Activated naive CD8-positive, alpha-beta T cell (primary cell): ENCODE measurements at regions not wholly inside any gene's neighbourhood (a gene's known extent, or its start where the extent isn't known, plus 50 kb on each side); places are given as distances from the start of the nearest gene placed in this dataset.

ENCODE experiments used
- H3K27ac Mint-ChIP-seq: one replicate; pipeline ENCODE4 v1.8.0; 2021; ENCODE audit warnings: mixed read lengths
- H3K27me3 Mint-ChIP-seq: one replicate; pipeline ENCODE4 v1.8.0; 2021; ENCODE audit warnings: mixed read lengths
- H3K36me3 Mint-ChIP-seq: one replicate; pipeline ENCODE4 v1.8.0; 2021; ENCODE audit warnings: mixed read lengths
- H3K4me1 Mint-ChIP-seq: one replicate; pipeline ENCODE4 v1.8.0; 2021; ENCODE audit warnings: low read depth, mixed read lengths
- H3K4me3 Mint-ChIP-seq: one replicate; pipeline ENCODE4 v1.8.0; 2021; ENCODE audit warnings: mild to moderate bottlenecking, mixed read lengths
- H3K9me3 Mint-ChIP-seq: one replicate; pipeline ENCODE4 v1.8.0; 2021; ENCODE audit warnings: low read depth, mixed read lengths

DNA sequence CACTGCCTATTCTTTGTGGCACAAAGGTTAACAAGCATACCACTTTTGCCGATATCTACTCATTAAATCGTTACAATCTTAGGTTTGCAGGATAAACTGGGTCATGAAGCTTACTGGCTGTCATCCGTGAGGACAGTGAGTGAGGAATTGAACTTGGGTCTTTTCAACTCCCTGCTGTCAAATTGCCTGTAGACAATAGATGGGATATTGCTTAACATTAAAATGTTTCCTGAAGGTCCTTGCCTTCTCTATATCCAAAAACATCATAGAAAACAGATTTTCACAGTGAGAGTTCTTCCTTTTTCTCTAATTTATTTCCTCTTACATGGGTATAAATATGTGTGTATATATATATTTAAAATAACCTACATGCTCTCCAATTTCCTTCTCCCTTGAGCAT, 257.8 kb downstream of the LMO4 start:
- Mint-ChIP-seq H3K27me3 (no peaks in the 10 kb centered on the region), H3K4me1 (no peaks in the 10 kb centered on the region), H3K36me3 (no peaks in the 10 kb centered on the region), H3K4me3 (no peak overlapping the region), H3K27ac (no peak overlapping the region), H3K9me3 (no peaks in the 10 kb centered on the region)

DNA sequence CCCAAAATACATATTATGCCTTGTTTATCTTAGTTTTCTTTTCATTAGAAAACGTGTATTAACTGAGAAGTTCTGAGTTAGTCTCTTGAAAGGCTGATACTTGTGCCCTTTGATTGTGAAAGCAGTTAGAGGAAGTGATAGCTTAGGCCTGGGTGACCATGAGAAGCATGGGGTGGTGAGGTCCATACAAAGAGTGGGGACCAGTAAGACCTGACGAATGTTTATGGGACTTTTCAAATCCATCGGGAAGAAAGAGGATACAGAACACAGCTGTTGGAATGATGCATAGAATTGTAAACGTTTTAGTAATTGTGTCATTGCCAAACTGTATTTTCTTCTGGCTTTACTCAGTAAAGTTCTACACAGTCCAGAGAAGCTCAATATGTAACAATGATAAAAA, 259.8 kb downstream of the LMO4 start:
- no peaks in the 10 kb centered on the region for H3K4me1 Mint-ChIP-seq
- no peak overlapping the region for H3K27ac Mint-ChIP-seq
- H3K27me3 Mint-ChIP-seq, result no peaks in the 10 kb centered on the region
- no peaks in the 10 kb centered on the region for H3K36me3 Mint-ChIP-seq
- H3K9me3 Mint-ChIP-seq, result no peaks in the 10 kb centered on the region
- no peak overlapping the region for H3K4me3 Mint-ChIP-seq

DNA sequence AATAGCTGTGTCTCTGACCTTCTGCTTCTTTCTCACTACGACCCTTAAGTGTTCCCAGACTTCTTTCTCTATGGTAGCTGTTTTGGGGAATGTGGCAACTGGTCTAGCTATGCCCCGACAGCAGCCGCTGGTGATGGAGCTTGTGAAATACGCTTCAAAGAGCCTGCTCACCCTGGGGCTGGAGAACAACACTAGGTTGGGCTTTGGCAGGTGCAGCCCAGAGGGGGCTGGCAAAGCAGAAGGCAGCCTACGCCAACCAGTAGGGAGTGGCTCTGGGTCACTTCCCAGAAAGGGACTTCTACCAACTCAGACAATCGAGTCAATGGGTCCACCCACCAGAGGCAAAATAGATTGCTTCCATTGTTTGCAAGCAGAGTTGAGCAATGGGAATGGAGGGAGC, 262.8 kb downstream of the LMO4 start:
- Mint-ChIP-seq H3K4me1 (no peaks in the 10 kb centered on the region), H3K9me3 (no peaks in the 10 kb centered on the region), H3K36me3 (no peaks in the 10 kb centered on the region), H3K27me3 (peaks cover 3% of the 10 kb centered on the region), H3K27ac (no peak overlapping the region), H3K4me3 (no peak overlapping the region)

DNA sequence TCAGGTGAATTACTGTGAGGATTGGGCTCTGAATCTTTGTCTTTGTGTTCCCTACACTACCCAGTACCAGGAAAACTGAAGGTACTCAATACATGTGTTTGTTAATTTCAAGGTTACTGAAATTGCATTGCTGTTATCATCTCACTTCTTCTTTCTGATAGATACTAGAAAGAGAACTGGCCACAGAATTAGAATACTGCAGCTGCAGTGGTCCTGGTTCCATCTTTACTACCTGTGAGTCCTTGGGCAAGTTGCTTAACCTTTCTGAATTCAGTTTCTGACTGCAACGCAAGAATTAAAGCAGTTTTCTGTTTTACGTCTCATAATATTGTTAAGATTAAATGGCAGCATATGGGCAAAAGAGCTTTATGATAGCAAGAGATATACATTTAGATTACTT, 263.5 kb downstream of the LMO4 start:
- no peaks in the 10 kb centered on the region for H3K36me3 Mint-ChIP-seq
- H3K9me3 Mint-ChIP-seq, result no peaks in the 10 kb centered on the region
- no peak overlapping the region for H3K27ac Mint-ChIP-seq
- no peak overlapping the region for H3K4me3 Mint-ChIP-seq
- peaks cover 3% of the 10 kb centered on the region for H3K27me3 Mint-ChIP-seq
- H3K4me1 Mint-ChIP-seq, result no peaks in the 10 kb centered on the region

DNA sequence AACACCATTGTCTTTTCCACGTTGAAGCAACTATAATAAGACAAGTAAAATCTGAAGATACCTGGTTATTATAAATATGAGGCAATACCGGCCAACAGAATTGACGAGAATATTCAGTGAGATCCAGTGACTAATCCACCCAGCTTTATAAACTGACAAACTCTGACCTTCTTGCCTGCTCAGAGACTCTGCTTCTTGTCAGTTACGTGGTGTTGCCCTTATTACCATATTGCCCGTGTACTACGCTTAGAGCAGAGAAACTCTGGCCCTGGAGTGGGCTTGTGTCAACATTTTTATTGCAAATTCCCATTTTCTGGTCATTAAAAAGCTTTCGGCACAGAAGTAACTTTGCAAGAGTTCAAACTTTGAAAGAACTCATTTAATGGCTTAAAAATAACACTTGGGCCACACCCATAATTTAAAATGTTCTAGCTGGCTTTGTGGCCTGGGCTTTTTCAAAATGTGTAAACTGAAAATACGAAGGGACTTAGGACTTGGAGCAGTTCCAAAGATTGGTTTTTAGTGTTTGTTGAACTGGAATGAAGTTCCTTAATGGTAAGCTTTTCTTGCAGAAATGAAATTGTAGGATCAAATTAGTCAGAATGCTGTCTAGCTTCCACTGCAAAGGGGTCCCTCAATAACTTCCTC, 266.2 kb downstream of the LMO4 start:
- H3K36me3 Mint-ChIP-seq, result no peaks in the 10 kb centered on the region
- no peak overlapping the region for H3K27ac Mint-ChIP-seq
- no peaks in the 10 kb centered on the region for H3K9me3 Mint-ChIP-seq
- no peaks in the 10 kb centered on the region for H3K4me1 Mint-ChIP-seq
- no peak overlapping the region for H3K4me3 Mint-ChIP-seq
- H3K27me3 Mint-ChIP-seq, result peaks cover 3% of the 10 kb centered on the region

DNA sequence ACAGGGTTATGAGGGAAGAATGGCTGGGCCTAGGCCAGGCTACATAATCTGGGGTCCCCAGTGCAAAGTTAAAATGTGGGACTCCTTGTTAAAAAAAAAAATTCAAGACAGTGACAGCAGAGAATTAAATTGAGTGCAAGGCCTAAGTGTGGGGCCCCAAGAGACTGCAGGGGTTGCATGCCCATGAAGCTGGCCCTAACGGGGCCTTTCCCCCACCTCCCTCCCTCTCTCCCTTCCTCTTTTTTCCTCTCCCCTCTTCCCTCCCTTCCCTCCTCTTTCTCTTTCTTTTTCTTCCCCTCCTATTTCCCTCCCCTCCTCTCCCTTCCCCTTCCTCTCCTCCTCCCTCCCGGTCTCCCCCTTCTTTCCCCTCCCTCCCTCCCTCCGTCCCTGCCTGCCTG, 266.7 kb downstream of the LMO4 start:
- no peak overlapping the region for H3K4me3 Mint-ChIP-seq
- H3K27me3 Mint-ChIP-seq, result peaks cover 3% of the 10 kb centered on the region
- no peak overlapping the region for H3K27ac Mint-ChIP-seq
- no peaks in the 10 kb centered on the region for H3K9me3 Mint-ChIP-seq
- H3K36me3 Mint-ChIP-seq, result no peaks in the 10 kb centered on the region
- no peaks in the 10 kb centered on the region for H3K4me1 Mint-ChIP-seq

DNA sequence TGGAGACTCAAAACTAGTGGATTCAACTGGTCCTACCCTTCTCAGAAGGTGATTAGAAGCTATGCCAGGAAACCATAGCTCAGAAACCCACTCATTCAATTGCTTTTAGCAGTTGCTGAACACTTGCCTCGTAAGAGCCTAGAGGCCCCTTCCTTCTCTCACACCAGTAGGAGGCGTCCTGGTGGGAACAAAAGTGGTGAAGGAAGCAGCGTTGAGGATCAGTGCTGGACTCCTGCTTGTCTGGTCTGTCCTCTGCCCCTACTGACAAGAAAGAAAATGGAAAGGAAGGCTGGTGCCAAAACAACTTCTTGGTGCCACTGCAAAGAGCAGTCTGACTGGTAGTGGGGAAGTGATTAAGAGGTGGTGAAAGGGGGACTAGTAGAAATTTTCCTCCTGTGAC, 269.7 kb downstream of the LMO4 start:
- Mint-ChIP-seq H3K27ac (no peak overlapping the region), H3K9me3 (no peaks in the 10 kb centered on the region), H3K36me3 (no peaks in the 10 kb centered on the region), H3K27me3 (peaks cover 6% of the 10 kb centered on the region), H3K4me3 (no peak overlapping the region), H3K4me1 (no peaks in the 10 kb centered on the region)

DNA sequence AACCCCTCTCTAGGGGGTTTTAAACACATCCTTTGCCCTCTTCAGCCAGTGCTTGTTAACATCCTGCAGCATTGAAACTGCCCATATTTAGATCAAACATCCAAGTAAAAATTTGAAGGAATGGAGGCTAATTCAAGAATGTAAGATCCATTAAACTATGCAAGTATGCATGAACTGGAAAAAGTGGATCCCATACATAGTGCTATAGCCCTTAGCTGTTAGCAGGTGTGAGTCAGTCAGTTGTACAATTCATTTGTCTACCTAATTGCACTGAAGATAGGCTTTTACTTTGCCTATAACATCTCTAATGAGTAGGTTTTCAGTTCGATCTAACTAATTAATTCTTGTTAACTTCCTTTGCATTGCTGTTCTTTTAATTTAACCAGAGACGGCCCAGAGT, 270.9 kb downstream of the LMO4 start:
- Mint-ChIP-seq H3K4me1 (no peaks in the 10 kb centered on the region), H3K36me3 (no peaks in the 10 kb centered on the region), H3K27ac (no peak overlapping the region), H3K27me3 (peaks cover 3% of the 10 kb centered on the region), H3K4me3 (no peak overlapping the region), H3K9me3 (no peaks in the 10 kb centered on the region)

DNA sequence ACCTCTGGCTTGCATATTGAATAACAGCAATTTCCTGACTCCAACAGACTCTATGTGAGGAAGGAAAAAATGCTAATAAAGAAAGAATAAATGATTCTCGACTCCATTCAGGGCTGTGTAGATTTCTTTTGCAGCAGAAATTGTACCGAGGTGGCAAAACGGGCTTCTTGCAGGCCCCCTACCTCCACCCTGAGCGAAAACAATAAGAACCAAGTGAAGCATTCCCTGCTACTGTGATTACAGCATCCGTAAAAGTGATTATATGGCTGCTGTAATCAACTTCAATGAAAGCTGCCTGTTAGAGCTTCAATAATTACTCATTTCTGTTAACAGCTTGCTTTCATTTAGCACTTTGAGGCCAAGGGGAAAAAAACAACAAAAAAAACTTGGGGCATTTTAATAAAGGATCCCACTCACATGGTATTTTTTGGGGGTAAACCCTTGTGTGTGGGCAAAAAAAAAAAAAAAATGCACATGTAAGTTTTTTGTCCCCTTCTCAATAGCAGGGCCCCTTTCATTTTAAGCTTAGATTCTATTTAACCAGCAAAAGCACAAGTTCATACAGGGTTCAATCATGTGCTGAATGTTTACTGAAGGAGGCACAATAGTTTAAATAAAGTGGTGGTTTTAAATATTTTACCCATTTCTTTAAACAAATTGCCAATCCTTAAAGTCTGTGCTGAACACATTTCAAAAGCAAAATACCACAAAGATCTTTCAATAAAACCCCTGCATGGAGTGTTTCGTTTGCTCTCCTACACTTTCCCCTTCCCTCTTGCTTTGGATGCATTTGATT, 271.6 kb downstream of the LMO4 start:
- Mint-ChIP-seq H3K27me3 (peaks cover 3% of the 10 kb centered on the region), H3K4me1 (no peaks in the 10 kb centered on the region), H3K9me3 (no peaks in the 10 kb centered on the region), H3K36me3 (no peaks in the 10 kb centered on the region), H3K27ac (no peak overlapping the region), H3K4me3 (no peak overlapping the region)

DNA sequence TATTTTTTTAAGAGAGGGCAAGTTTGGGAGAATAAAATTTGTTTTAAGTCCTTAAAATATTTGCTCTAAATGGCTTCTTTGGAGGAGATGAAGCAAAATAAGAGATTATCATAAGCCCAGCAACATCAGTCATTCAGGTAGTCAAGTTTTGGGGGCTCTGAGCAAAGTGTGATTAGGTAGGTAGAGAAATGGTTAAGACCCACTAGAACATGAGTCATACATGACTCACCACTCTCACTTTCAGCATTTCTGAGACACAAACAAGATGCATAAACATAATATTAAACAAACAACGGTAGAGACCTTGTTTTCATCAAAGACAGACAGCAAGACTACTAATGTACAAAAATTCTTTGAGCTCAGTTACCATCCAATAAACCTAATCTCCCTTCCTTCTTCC, 272.2 kb downstream of the LMO4 start:
- Mint-ChIP-seq H3K27ac (no peak overlapping the region), H3K27me3 (peaks cover 3% of the 10 kb centered on the region), H3K4me3 (no peak overlapping the region), H3K9me3 (no peaks in the 10 kb centered on the region), H3K4me1 (no peaks in the 10 kb centered on the region), H3K36me3 (no peaks in the 10 kb centered on the region)

DNA sequence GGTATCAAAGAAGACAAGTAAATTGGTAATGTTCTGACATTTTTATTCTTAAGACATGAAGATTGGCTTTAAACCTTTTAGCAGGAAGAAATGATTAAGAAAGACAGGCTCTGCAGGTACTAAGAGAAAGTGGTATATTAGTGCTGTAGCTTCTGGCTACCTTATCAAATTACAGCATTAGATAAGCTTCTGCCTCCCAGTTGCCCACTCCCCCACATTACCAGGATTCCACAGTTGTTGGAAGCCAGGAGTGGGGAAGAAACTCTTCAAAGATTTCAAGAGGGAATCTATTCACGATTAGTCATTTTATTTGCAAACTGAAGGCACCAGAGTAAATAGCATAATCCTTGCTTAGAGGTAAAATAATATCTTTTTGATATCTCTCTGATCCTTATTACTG, 274.9 kb downstream of the LMO4 start:
- H3K4me1 Mint-ChIP-seq, result no peaks in the 10 kb centered on the region
- peaks cover 3% of the 10 kb centered on the region for H3K27me3 Mint-ChIP-seq
- H3K27ac Mint-ChIP-seq, result no peak overlapping the region
- no peak overlapping the region for H3K4me3 Mint-ChIP-seq
- no peaks in the 10 kb centered on the region for H3K36me3 Mint-ChIP-seq
- no peaks in the 10 kb centered on the region for H3K9me3 Mint-ChIP-seq

DNA sequence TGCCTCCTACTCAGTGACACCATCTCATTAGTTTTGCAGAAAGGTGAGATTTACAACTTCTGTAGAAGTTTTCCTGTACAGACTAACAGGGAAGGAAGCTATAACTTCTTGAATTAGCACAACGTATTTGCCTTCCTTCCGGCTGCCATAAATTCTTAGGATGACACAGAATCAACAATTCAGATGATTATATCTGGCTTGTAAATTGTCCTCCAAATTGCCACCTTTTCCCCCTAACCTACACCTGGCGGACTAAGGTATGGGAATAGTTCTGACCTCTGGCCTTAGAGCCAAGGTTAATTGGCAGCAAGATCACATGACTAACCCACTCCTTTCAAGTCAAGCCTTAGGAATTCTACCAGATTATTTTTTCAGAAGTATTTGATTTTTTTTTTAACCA, 284.3 kb downstream of the LMO4 start:
- no peaks in the 10 kb centered on the region for H3K9me3 Mint-ChIP-seq
- peaks cover 3% of the 10 kb centered on the region for H3K27me3 Mint-ChIP-seq
- H3K4me1 Mint-ChIP-seq, result no peaks in the 10 kb centered on the region
- no peak overlapping the region for H3K4me3 Mint-ChIP-seq
- H3K27ac Mint-ChIP-seq, result no peak overlapping the region
- H3K36me3 Mint-ChIP-seq, result no peaks in the 10 kb centered on the region

DNA sequence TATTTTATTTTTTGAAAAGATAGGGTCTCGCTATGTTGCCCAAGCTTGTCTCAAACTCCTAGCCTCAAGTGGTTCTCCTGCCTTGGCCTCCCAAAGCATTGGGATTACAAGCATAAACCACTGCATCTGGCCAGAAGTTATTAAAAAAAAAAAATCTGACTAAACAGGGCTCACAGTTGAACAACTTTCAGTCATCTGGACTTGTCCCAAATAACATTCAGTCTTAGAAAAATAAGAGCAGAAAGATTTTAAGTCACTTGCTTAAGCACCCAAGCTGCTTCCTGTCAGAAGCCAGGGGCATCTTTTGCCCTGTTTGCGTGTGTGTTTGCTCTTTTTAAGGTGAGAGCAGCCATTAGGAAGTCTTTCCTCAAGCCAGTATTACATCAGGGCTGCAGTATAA, 286.8 kb downstream of the LMO4 start:
- H3K27me3 Mint-ChIP-seq, result peaks cover 5% of the 10 kb centered on the region

DNA sequence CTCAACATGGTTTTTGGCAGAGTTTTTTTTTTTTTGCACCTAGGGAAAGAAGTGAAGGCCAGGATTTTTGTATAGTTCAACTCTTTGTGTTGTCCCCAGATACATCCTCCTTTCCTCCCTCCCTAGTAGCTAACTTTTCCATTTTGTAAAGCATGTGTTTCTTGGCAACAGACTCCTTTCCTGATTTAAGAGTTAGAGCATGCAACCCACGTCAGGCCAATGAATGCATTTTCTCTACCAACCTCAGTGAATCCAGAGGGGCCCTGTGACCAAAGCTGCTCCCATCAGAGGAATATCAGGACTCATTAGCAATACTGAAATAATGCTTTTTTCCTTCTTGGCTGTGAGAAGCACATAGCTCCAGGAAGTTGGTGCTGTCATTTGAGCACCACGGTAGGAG, 287.2 kb downstream of the LMO4 start:
- no peaks in the 10 kb centered on the region for H3K4me1 Mint-ChIP-seq
- no peak overlapping the region for H3K4me3 Mint-ChIP-seq
- H3K9me3 Mint-ChIP-seq, result no peaks in the 10 kb centered on the region
- H3K36me3 Mint-ChIP-seq, result no peaks in the 10 kb centered on the region
- H3K27ac Mint-ChIP-seq, result no peak overlapping the region
- peaks cover 5% of the 10 kb centered on the region for H3K27me3 Mint-ChIP-seq

More for the DNA sequence above, 286.8 kb downstream of the LMO4 start:
- no peak overlapping the region for H3K4me3 Mint-ChIP-seq
- H3K27ac Mint-ChIP-seq, result no peak overlapping the region
- no peaks in the 10 kb centered on the region for H3K4me1 Mint-ChIP-seq
- H3K9me3 Mint-ChIP-seq, result no peaks in the 10 kb centered on the region
- no peaks in the 10 kb centered on the region for H3K36me3 Mint-ChIP-seq

DNA sequence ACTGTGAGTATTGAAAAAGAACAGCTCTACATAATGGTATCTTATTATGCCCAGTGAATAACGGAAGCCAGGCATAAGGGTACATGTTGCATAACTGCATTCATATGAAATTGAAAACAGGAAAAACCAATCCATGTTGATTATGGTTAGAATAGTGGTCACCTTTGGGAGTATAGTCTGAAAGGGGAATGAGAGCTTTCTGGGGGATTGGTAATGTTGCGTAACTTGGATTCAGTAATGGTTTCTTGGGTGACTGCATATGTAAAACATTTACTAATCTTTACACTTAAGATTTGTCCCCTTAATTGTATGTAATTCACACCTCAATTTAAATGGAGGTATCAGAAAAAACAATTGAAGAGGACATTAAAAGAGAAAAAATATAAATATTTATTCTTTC, 292.1 kb downstream of the LMO4 start:
- H3K4me1 Mint-ChIP-seq, result no peaks in the 10 kb centered on the region
- H3K9me3 Mint-ChIP-seq, result no peaks in the 10 kb centered on the region
- peaks cover 6% of the 10 kb centered on the region for H3K27me3 Mint-ChIP-seq
- H3K27ac Mint-ChIP-seq, result no peak overlapping the region
- H3K4me3 Mint-ChIP-seq, result no peak overlapping the region
- H3K36me3 Mint-ChIP-seq, result no peaks in the 10 kb centered on the region

DNA sequence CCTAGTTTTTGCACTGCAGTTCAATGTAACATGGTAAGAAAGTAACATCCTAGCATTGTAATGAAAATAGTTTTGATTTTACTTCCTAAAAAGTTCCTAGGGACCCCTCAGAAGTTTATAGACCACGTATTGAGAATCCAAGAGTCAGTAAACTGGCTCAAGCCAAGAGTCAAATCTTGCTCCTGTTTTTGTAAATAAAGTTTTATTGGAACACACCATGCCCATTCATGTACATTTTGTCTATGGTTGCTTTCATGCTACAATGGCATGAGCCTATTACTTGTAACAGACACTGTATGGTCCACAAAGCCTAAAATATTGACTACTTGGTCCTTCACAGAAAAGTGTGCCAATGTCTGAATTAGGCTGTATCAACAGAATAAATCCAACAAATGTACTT, 301.0 kb downstream of the LMO4 start:
- H3K9me3 Mint-ChIP-seq, result peaks cover 3% of the 10 kb centered on the region
- no peak overlapping the region for H3K4me3 Mint-ChIP-seq
- no peak overlapping the region for H3K27ac Mint-ChIP-seq
- H3K27me3 Mint-ChIP-seq, result peaks cover 4% of the 10 kb centered on the region
- H3K36me3 Mint-ChIP-seq, result no peaks in the 10 kb centered on the region
- H3K4me1 Mint-ChIP-seq, result no peaks in the 10 kb centered on the region
